Heart left ventricle (tissue), 13 donors: ENCODE measurements at regions not wholly inside any gene's neighbourhood (a gene's known extent, or its start where the extent isn't known, plus 50 kb on each side); places are given as distances from the start of the nearest gene placed in this dataset.

Experiments
- POLR2A ChIP-seq, 2 donors: fragments of 450-650 bp; IDR thresholded peaks; one replicate each; pipeline ENCODE4 v1.6.1; 2017; ENCODE audit warnings: antibody characterized with exemption in 2 of 2, mild to moderate bottlenecking in 2 of 2, moderate library complexity in 2 of 2
- TF ChIP-seq, protein P1 (sequence below), 12 donors: fragments of 200-600 bp; sonication (generic) in 4 of 12; IDR thresholded peaks; one replicate each; pipeline versions ENCODE4 v1.5.0 to v1.8.0; 2018 to 2022; ENCODE audit warnings: antibody characterized with exemption in 12 of 12, mild to moderate bottlenecking in 5 of 12
- donor health status: ischemic (EF 13 %, LVEDD 7.1; RV severe dilation, severe dysfunction).
- donor health status: DM: no; HTN: yes; CAD: no.
- donor health status: DM: no; HTN: no; CAD: no.
- donor health status: ischemic (EF 25% LVEDD 6.9; RV normal size, moderate dysfunction).
- donor health status: ischemic (EF 25% LVEDD 5.7; RV mildly dilated, moderate dysfunction).
- donor health status: ischemic (EF 35%, LVEDD 5.7; RV mildly dilated, moderate dysfunction).
- donor health status: nonischemic (EF 11% LVEDD 7.7; RV severe dilation, severe dysfunction).
- donor health status: DM: yes; HTN: yes; CAD: no.
- donor health status: PGD.
- donor health status: ischemic (EF 29% LVEDD 5.4; RV normal size, mild dysfunction).
- donor health status: nonischemic (EF 23%, LVEDD 6.1; RV moderate dilation, normal function).

- no peak for TF ChIP-seq POLR2A (IDR thresholded peaks at IDR 0.05)
- TF ChIP-seq, protein P1, sequence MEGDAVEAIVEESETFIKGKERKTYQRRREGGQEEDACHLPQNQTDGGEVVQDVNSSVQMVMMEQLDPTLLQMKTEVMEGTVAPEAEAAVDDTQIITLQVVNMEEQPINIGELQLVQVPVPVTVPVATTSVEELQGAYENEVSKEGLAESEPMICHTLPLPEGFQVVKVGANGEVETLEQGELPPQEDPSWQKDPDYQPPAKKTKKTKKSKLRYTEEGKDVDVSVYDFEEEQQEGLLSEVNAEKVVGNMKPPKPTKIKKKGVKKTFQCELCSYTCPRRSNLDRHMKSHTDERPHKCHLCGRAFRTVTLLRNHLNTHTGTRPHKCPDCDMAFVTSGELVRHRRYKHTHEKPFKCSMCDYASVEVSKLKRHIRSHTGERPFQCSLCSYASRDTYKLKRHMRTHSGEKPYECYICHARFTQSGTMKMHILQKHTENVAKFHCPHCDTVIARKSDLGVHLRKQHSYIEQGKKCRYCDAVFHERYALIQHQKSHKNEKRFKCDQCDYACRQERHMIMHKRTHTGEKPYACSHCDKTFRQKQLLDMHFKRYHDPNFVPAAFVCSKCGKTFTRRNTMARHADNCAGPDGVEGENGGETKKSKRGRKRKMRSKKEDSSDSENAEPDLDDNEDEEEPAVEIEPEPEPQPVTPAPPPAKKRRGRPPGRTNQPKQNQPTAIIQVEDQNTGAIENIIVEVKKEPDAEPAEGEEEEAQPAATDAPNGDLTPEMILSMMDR (IDR thresholded peaks at IDR 0.05): no peak
These were observed 362.4 kb upstream of the ZNF385D start for GRCh38 chr3:22113453-22113852.
